Dermis blood vessel endothelial cell (primary cell): ENCODE measurements at regions not wholly inside any gene's neighbourhood (a gene's known extent, or its start where the extent isn't known, plus 50 kb on each side); places are given as distances from the start of the nearest gene placed in this dataset.

Experiments used
- DNase-seq: peaks from one replicate; pipeline ENCODE4 v3.0.0; 2010

DNA sequence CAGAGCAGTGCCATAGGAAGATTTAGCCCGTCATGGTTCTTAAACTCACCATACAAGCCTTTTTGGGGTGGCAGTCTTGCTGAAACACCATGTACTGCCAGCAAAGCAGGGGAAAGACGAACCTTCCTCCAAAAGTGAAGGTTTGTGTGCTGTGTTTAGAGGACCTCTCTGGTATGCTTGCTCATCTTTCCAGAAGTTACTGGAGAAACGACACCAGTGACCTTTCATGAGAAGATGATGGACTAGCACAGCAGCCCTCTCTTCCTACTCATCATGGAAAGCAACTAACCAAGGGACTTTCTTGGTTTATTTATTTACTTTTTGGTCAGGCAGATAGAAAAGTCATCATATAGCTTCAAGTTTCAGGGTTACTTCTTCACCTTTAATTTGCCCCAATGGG is 247.4 kb downstream of the PTEN start:
- no peak for DNase-seq

DNA sequence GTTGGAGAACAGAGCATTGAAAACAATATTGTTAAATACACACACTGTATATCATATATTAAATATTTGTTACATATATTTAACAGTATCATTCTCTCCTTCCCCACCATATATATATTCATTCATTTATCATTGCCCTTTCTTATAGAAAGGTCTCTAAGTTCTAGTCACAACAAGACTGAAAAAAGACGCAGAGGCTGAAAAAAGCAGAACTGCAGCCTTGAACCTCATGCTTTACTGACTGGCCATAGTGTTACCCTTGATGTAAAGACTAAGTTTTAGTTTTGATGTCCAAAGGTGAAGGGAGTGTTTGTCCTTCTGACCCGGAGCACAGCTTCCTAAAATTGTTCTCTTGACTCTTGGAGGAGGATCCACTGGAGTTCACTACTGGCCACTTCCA is 247.9 kb downstream of the PTEN start:
- DNase-seq, result no peak

DNA sequence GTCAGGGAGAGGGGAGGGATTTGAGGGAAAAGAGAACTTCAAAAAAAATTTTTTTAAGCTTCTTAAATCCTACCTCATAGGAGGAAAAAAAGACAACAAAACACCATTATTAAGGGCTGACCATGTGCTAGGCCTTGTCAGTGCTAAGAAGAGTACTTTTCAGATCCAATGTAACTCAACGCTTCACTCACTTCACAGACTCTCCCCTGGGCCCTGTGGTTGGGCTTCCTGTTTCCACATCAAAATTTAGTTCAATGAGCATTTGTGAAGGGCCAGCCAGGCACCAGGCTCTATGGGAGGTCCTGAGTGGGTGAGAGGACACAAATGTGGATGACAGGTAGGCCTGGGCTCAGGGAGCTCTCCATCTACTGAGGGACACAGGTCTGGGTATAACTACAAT is 249.8 kb downstream of the PTEN start:
- no peak for DNase-seq

DNA sequence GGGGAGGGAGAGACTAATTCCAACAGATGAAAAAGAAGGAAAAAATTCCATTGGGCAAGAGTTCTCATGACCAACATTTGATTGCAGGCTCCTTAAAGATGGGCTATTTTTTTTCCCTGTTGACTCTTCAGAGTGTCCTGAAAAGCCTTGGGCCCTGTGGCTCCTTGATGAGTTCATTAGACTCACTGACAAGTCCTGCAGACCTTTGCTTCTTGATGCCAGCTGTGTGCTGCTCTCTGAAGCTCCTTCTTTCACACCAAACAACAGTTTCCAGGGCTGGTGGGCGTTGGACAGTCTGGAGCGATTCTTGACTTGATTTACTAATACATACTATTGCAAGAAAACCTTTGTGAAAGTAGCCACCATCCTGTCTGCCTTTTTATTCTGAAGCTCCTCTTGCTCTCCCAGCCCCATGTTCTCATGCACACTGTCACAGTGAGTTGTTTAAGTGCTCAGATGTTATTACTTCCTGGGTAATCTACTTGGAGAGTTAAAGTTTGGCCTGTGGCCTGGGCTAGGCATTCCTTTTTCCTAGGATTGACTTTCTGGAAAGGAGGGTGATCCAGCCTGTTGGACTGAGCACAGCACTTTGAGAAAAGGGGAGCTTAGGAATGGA is 250.3 kb downstream of the PTEN start:
- no peak for DNase-seq

DNA sequence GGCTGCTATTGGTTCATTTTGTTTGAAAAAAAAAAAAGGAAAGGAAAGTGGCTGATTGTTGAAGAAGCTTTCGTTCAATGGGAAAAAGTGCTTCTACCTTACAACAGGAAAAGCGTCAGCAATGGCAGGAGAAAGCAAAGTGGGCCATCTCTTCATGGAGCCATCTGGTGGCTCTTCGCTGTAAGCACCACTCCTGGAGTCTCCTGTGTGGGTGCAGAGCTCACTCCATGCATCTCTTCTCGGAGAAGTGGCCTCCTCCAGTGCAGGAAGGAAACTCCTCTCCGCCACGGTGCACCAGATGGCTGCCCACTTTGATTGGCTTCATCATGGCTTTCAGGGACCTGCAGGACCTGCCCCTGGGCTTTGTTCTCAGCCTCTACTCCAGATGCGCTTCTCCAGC is 250.9 kb downstream of the PTEN start:
- peak; percentile 81 for DNase-seq

DNA sequence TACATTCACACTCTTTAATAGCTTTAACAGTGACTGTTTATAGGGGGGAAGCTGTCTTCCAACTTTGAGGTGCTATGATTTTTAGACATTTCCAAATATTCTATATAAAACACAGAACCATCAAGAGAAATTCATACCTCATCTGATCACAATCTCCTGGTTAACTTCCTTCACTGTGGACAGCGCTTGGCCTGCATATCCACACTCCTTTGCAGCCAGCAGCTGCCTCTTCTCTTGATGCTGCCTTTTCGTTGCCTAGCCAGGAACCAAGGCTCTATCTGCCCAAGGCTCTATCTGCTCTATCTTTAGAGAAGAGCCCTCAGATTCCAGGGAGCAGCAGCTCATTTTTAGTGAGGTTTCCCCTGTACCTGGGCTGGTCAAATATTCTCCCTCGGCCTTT is 252.0 kb downstream of the PTEN start:
- no peak for DNase-seq

DNA sequence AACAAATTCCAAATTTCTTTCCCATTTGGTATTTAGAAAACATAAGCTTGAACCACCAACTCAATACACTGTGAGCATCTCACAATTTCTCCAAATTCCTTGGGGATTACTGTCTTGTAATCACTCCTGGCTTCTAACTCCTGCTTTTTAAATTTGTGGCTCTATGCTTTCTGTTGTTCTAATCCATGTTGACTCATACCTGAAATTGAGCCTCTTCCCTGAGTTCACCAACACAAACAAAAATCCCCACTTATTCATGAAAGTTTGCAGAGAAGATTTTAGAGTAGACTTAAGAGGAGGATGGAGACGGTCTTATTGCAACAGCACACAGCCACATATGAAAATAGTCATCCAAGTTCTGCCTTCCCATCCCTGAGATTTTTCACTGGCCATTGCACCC is 252.5 kb downstream of the PTEN start:
- DNase-seq, result no peak

DNA sequence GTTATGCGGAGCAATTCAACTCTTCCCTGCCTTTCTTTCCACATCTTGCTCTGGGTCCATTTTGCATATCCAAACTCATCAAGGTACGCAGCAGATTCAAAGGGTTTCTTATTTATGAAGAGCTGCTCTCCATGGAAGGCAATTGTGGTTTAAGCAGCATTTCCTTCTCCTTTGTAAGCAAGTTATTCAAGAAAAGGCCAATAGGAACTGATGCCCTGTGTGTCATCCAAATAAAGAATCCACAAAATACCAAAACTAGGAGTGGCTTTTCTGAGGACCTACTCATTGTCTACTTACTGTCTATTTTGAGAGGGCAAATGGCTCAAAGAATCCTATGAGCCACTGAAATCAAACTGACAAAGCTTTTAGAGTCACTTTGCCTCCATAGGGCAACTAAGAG is 253.1 kb downstream of the PTEN start:
- no peak for DNase-seq

DNA sequence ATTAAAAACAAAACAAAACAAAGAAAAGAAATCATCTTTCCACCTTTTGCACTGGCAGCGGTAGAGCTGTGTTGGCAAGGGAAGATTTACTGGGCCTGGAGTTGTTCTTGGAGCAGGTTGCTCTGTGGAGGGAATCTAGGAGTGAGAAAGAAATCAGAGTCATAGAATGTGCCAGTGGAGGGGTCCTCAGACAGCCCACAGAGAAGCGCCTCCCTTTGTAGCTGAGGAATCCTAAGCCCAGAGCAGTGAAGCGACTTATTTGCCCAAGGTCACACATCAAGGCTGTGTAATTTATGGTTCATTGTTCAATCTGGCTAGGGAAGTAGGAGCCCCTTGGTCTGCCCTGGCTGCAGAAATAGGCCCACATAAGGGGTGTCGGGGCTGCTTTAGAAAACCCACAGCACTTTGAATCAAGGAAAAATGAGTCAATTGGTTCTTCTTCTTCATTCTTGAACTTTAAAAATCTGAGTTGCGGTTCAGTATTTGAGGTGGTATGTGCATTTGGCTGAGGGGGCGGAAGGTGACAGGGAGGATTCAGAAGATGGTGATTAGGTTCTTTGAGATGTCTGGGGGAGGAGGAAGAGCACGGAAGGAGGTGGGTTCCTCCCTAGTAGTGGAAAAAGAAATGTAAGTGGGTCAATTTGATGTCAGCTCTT is 253.7 kb downstream of the PTEN start:
- no peak for DNase-seq

DNA sequence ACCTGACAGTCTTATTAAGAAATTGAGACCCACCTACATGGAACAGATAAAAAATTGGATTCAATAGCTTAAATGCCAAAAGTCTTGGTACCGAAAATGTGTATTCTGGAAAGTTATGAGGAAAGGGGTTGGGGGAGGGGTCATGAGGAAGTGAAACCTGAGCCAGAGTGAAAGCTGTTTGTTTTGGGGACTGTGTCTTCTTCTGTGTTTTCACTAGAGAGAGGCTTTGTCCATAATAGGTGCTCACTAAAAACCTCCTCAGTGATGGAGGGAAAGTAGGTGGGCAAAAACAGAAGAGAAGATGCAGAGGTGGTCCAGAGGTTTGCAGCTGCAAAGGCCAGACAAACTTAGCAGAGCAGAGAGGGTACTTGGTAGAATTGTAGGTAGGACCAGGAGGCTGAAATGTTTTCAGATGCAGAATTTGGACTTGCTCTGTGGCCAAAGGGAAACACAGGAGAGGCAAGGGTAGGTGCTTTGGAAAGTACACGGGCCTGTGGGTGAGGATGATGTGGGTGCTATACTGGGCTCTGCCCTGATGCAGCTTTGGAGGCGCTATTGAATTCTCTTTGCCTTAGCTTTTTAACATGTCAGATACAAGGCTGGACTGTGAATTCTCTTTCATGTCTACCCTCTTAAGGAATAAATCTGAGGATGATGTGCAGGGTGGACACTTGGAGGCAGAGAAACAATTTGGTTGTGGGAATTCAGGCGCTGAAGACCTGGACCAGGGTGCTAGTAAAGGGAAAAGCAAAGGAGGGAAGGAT is 254.6 kb downstream of the PTEN start:
- peak; percentile 13 for DNase-seq

DNA sequence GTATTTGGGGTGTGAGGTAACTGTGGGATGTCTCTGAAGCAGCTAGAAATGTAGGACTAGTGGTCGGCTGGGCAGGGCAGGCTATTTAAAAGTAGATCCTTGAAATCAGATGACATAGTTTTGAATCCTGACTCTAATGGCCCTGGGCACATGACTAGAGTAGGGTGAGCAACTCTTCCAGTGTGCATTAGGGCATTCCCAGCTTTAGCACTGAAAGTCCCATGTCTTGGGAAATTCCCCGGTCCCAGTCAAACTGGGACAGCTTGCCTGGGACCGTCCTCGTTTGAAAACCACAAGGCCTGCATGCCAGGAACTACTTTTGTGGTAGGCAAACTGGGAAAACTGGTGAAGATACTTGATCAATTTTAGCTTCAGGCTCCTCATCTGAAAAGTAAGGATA is 255.3 kb downstream of the PTEN start:
- no peak for DNase-seq

DNA sequence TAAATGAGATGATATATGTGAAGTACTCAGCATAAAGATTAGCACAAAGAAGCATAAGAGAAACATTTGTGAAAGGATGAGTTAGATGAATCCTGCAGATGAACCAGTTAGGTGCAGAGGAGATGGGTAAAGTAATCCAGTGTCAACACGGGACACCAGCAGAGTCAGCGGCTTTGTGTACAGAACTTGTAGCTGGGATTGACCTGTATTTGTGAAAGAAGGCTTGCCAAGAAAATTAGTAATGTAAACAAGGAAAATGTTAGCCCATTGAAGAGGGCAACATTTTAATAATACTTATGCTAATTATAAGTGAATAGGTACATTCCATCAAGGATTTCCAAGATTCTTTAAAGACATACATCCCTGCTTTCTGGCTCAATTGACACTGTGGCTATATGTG is 255.7 kb downstream of the PTEN start:
- DNase-seq, result no peak

DNA sequence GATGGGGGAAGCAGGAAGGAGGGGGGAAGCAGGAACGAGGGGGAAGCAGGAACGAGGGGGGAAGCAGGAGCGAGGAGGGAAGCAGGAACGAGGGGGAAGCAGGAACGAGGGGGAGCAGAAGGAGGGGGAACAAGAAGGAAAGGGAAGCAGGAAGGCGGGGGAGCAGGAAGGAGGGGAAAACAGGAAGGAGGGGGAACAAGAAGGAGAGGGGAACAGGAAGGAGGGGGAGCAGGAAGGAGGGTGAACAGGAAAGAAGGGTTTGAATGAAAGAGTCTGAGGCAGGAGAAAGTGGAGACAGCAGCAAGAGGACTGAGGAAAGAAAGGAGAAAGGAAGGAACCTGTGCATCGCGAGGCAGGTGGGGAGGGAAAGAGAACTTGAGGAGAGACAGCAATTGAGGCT is 256.6 kb downstream of the PTEN start:
- DNase-seq, result no peak

DNA sequence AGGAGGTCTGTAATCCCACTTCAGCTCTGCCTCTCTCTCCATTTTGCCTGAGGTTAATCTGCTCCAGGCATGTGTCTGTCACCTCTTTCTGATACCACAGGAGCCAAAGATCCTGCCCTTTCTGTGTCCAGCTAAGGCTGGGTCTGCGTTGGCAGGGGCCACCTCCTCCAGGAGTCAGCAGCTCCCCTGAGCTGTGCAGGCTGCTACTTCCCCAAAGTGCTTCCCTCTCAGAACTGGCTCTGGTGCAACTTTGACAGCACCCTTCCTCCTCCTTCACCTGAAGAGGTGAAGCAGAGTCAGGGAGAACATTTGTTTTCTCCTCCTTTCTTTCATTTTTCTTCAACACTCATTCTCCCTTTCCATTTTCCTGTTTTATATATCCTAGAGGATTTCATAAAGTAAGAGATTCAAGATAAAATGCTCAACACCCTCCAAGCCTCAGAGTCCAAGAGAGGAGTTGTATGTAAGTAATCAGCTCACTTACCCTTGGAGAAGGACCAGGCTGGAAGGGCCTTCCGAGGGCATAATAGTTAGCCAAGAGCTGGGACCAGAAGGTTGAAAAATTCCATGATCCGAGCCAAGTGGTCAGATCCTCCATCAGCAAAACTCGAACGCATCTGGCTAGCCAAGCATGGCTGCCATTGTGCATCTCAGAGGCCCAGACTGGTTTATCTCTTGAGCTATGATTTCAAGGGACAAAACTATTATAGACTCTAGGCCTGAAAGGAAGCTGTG is 257.3 kb downstream of the PTEN start:
- DNase-seq, result no peak

DNA sequence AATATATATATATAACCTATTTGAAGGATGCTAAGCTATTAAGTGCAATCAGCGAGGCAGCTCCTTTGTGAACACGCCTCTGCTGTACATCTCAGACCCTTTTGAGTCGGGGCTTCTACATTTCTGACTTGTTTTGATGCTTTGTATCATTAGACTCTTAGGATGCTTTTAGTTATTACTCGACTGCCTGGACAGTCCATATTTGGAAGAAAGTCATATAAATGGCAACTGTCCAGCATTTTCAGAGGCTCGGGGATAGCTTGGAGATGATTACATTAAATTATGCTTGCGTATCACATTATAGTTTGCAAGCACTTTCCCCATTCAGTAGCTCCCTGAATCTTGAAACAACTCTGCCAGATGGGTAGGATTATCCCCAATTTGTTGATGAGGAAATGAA is 257.9 kb downstream of the PTEN start:
- no peak for DNase-seq

DNA sequence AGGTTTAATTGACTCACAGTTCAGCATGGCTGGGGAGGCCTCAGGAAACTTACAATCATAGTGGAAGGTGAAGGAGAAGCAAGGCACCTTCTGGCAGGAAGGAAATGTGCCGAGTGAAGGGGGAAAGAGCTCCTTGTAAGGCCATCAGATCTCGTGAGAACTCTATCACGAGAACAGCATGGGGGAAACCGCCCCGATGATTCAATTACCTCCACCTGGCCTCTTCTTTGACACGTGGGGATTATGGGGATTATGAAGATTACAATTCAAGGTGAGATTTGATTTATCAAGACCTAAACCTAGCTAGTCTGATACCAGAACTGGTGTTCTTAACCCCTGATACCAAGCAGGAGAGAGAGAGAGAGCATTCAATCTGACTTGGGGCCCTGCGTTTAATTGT is 258.7 kb downstream of the PTEN start:
- no peak for DNase-seq

DNA sequence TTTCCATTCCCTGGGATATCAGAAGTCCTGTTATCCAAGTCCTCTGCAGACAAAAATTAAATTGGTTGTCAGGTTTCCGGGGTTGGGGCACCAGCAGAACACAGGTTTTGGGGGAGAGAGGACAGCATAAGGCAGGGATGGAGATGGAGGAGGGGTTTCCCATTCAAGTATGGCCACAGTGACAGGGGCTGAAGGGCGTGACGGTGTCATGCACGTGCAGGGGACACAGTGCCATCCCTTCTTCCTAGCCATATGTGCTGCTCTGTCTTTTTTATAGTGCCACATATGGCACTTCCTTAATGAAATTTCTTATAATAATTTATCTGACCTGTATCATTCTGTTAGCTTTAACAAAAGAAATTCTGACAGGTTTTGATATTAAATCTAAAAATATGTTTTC is 259.2 kb downstream of the PTEN start:
- DNase-seq, result no peak

DNA sequence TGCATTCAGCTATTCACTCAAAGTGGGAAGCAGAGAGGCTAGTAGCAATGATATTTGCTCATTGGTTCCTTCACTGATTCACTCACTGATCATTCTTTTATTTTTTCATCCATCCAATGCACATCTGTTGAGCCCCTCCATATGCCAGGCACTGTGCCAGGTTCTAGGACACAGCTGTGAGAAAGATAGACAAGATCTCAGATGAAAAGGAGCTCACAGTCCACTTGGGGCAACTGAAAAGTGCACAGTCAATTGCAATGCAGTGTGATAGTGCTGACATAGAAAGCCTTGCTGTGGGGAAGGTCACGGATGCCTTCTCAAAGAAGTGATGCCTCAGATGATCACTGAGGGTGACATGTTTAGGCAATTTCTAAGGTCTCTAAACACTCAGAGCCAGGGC is 262.3 kb downstream of the PTEN start:
- no peak for DNase-seq

DNA sequence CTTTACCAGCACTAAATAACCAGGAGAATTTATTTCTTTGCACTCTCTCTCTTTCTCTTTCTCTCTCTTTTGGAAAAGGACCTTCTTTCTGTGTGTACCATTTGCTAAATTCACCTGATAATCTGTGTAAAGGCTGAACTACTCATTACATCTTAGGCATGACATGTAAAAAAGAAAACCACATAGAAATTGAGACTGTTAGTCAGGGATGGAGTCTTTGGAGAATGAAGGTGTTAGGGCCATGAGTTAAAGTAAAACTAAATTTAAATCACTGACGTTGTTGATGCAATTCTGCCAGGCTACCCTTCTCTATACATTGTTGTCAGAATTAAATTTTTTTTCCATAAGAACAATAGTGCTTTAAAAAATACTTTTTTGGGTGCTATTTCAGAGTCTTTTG is 263.3 kb downstream of the PTEN start:
- DNase-seq, result no peak

DNA sequence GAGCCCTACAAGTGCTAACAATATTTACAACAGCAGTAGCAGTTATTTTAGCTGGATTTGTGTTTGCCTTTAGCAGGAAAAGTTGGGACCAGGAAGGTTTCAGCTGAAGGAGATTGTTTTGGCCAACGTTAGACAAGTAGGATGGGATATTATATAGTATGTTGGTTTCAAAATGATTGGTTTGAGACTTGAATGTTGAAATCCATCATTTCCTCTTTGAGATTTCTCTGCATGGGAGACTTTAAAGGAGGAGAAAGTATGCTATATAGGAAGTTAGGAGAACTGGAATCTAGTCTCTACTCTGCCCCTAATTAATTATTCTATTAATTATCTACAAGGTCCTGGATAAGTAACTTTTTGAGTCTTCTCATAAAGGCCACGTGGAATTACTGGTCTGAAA is 263.8 kb downstream of the PTEN start:
- DNase-seq, result no peak

DNA sequence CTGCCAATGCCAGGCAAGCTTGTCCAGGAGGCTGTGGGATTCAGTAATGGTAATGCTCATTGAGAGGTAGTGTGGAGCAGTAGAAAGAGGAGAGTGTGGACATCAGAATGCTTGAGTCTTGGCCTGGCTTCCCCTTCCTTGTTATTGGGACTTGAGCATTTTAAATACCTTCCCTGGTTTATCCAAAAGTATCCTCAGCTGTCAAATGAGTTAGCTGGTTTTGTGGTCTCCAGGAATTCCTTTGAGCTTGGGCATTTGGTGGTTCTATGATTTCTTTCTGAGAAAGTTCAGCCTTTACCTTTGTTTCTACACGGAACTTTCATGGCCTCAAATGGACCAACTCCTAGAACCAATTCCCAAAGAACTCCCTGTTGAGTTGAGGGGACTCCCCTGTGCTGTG is 264.3 kb downstream of the PTEN start:
- DNase-seq, result no peak

DNA sequence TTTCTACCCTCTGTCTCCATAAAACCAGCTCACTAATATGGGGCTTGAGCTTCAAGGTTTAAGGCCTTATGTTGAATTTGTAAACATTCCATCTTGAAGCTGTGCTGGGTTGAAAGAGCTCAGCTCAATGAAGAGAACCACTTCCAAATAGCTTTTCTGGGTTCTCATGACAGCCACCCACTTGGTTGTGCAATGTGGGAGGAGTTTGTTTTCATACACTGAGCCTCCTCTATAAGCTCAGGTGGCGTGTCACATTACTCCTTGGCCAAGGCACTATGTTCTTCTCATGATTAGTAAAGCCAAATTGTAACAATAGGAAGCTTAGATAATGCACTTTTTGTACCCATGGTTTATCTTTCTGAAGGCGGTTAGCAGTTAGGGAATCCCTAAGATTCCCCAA is 265.6 kb downstream of the PTEN start:
- no peak for DNase-seq

DNA sequence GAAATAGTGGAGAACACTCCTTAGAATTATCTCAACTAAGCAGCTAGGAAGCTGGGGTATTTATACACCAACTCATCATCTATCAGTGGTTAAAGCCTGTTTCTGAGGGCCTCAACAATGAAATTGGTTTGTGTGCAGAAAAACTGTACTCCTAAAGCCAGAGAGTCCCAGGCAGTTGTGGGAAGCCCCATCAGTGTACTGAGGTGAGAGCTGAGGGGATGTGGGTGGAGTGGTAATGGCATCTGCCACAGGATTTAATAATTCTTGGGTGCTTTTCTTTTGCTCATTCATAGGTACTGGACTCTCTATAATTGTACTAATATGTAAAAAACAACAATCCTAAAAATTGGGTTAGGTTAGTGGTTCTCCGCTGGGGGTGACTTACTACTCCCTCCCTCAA is 267.5 kb downstream of the PTEN start:
- no peak for DNase-seq
